ENCODE measurements at regions not wholly inside any gene's neighbourhood (a gene's known extent, or its start where the extent isn't known, plus 50 kb on each side); places are given as distances from the start of the nearest gene placed in this dataset.

- POLR2A ChIA-PET = no interaction called here
- CTCF ChIA-PET = no interaction called here
Observed at GRCh38 chrX:8313844-8314243, 142.8 kb upstream of the VCX2 start.

DNA sequence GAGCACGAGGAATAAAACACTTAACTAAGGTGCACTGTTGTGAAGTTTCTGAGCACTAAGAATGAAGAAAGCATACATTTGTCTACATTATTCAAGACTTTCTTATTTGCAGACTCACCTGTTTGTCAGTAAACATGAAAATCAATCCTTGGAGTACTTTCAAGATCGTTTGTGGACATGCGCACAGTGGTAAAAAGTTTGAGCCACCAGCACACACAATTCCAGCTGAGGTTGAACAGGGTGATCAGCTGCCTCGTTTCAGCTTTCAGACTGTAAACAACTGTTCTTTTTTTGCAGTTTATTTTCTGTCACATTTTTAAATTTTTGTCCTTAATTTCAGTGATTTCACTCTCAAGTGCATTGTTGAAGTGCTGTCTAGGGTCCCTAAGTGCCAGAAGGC is 143.8 kb upstream of the VCX2 start:
- ChIA-PET CTCF (no interaction called here), POLR2A (no interaction called here)

GRCh38 chrX:8319359-8319758 is 145.3 kb upstream of the VCX3B start:
- ChIA-PET CTCF (no interaction called here), POLR2A (no interaction called here)

DNA sequence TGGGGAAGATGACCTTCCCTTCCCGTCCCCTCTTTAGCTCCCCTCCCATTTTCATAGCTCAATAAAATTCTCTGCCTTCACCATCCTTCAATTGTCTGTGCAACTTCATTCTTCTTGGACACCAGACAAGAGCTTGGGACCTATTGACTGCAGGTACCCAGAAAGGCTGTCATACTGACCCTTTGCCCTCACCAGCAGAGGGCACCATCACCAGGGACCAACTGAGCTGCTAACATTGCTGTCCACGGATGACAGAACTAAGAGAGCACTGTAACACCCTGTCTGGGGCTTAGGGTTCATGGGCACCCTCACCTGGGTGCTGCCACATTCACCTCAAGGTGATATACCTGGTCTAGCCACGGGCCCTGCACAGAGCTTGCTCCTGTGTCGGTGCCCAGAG is 141.3 kb upstream of the VCX3B start:
- CTCF ChIA-PET = no interaction called here
- POLR2A ChIA-PET = no interaction called here

GRCh38 chrX:8341814-8342590 is 122.6 kb upstream of the VCX3B start:
- CTCF ChIA-PET = no interaction called here
- POLR2A ChIA-PET = no interaction called here

DNA sequence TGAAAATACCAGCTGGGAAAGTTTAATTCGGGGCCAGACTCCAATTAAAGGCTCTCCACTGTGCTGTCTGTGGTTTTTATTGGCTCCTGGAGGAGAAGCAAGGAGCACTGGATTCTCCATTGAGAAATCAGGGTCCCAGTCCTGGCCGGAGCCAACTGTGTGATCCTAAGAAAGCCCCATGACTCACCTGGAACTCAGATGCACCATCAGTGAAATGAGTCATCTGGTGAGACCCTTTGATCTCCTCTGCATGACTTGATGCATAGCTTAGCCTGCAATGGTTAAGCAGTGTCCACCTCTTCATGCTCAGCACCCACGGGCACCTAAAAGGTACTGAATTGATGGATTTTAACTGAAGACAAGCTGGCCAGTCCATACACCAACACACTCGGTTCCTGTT is 119.2 kb upstream of the VCX3B start:
- POLR2A ChIA-PET = no interaction called here
- CTCF ChIA-PET = no interaction called here

DNA sequence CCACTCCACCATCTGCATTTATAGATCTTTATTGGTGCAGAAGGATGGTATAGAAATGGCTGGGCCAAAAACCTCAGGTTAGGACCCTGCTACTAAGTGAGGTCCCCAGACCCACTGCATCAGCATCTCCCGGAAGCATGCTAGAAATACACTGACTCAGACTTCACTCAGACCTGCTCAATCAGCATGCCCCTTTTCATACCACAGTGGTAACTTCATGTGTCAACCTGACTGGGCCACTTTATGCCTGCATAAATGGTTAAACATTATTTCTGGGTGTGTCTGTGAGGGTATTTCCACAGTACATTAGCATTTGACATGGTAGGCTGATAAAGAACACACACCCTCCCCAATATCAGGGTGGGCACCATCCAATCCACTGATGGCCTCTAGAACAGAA is 118.6 kb upstream of the VCX3B start:
- CTCF ChIA-PET = no interaction called here
- POLR2A ChIA-PET = no interaction called here

- POLR2A ChIA-PET = no interaction called here
- CTCF ChIA-PET = no interaction called here
Observed at GRCh38 chrX:8346892-8347291, 117.7 kb upstream of the VCX3B start.

DNA sequence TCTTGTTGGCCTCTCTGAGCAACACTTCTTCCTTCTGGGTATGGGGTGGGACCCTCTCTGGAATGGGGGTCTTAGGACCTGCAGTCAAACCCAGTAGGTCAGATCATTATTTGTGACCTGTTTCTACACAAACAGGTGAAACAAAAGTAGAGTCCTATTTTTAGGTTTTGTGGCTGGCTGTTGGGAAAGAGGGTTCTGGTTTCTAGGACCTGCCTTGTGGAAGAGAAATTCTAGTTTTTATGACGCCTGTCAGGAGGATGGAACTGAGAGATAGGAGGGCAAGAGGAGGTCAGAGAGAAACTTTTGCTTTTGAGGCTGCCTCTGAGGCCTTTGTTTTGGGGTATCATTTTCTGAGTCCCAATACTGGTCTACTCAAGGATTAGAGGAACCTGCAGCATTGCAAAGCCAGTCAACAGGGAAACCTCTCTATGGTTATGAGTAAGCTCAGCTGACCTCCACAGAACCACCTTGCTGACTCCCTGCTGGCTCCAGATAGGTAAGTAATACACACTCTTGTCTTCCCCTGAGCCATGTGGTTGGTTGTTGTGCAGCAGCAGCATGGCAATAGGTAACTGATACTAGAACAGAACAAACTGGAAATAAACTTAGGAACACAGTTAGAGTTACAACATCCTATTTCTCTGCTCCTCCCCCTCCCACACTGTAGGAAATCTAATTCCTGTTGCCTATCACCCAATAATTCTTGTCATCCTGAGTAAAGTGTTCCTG is 114.7 kb upstream of the VCX3B start:
- CTCF ChIA-PET = no interaction called here

GRCh38 chrX:8358302-8358701 is 106.3 kb upstream of the VCX3B start:
- CTCF ChIA-PET = no interaction called here
- POLR2A ChIA-PET = no interaction called here

More for the DNA sequence above, 114.7 kb upstream of the VCX3B start:
- POLR2A ChIA-PET = no interaction called here

GRCh38 chrX:8364369-8365141 is 100.1 kb upstream of the VCX3B start:
- CTCF ChIA-PET = no interaction called here
- POLR2A ChIA-PET = no interaction called here

- POLR2A ChIA-PET = no interaction called here
- CTCF ChIA-PET = no interaction called here
Observed at GRCh38 chrX:8366481-8366880, 98.1 kb upstream of the VCX3B start.

DNA sequence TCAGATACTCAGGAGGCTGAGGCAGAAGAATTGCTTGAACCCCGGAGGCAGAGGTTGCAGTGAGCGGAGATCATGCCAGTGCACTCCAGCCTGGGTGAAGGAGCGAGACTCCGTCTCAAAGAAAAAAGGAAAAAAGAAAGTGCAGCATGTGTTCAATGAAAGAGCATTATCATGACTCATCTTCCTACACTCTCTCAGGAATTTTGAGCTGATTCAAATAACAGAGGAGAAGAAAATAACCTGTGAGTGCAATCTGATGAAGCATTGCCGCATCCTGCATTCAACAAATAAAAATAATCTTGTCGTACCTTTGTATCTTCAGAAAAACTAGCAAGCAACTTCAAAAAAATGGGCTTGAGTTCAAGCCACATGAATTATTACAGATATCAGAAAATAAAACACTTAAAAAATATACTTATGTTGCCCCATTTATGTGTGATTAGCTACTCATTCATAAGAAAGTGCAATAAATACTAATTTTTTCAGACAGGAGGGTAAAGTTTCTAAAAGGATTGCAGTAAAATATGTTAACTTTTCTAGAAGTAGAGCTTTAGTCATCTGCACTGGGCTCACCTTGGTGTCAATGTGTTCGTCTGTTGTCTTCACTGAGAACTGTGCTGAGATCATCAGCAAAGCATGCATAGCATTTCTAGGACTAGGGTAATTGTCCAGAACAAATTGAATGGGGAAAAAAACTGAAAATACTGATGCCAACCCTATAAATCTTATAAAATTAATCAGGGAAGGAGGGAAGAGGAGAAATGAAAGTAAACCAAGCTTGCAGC is 90.4 kb upstream of the VCX3B start:
- ChIA-PET CTCF (no interaction called here), POLR2A (no interaction called here)

- ChIA-PET CTCF (no interaction called here), POLR2A (no interaction called here)
Observed at GRCh38 chrX:8377041-8377440, 87.6 kb upstream of the VCX3B start.

DNA sequence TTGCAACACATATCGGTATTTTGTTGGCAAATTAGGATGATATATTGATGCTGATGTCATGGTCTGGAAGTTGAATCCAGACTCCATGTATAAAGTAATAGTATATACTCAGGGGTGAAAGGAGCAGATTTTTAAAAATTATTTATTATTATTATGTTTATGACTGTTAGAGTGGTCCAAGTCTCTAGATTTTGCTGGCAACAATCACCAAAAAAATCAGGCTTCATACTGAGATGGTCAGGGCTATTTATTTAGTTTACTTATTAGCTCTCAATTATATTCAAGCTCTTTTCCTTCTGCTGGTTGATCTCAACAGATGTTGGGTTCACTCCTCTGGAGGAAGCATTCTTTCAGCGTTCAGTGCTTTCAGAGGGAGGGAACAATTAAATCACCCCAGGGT is 73.9 kb upstream of the VCX3B start:
- POLR2A ChIA-PET = no interaction called here
- CTCF ChIA-PET = no interaction called here

DNA sequence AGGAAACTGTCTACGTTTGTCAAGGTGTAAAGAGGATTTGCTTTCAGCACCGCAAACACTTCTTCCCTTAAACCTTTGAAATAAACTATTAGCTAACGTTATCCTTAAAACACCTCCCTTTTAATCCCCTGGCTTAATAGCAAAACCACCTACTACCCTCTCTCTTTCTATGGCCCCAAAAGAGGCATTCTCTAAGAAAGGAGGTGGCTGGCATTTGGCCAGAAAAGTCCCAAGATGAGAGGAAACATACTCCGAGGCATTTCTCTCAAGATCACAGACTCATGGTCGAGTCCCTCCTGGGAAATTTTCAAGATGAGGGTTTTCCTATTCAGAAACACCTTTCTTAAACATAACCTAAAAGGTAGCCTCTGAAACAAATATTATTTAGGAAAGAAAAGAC is 60.6 kb upstream of the VCX3B start:
- ChIA-PET CTCF (no interaction called here), POLR2A (no interaction called here)

GRCh38 chrX:8404471-8404870 is 60.2 kb upstream of the VCX3B start:
- POLR2A ChIA-PET = no interaction called here

GRCh38 chrX:8404926-8405325 is 59.7 kb upstream of the VCX3B start:
- POLR2A ChIA-PET = no interaction called here
- CTCF ChIA-PET = no interaction called here

More at GRCh38 chrX:8404471-8404870, 60.2 kb upstream of the VCX3B start:
- CTCF ChIA-PET = no interaction called here

DNA sequence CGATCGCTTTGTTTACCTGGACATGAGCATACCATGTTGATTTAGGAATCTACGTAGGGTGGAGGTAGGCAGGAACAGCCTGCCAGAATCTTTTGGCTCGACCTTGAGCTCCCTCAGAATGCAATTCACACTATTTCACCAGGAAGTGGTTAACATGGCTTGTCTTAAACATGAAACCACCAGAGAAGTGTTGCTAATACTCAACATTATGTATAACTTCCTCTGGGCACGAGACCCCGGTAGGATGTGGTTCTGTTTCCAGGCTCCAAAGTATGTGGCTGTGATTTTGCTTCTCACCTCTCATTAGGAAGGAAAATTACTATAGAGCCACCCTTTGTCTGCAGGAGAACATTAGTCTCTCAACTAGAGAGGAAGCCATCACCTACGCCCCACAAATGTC is 59.0 kb upstream of the VCX3B start:
- ChIA-PET CTCF (no interaction called here), POLR2A (no interaction called here)

DNA sequence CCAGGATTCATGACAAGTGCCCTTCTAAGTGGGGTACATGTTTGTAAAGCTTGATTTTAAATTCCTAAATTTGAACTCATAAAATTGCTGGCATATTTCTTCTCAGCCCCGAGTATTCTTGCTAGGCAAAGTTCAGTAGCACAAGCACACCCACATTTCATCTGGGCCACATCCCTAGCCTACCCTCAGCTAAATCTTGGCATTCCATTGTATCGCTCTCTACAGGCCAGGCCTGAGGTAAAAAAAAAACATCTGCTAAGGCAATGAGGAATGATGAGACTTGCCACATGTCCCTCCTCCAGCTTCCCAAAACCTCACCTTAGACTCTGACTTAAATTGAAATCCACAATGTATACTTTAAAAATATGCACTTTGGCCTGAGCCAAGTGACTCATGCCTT is 51.4 kb upstream of the VCX3B start:
- POLR2A ChIA-PET = no interaction called here

More for the DNA sequence above, 51.4 kb upstream of the VCX3B start:
- CTCF ChIA-PET = no interaction called here
